Neural progenitor cell (in vitro differentiated cells): ENCODE measurements at regions not wholly inside any gene's neighbourhood (a gene's known extent, or its start where the extent isn't known, plus 50 kb on each side); places are given as distances from the start of the nearest gene placed in this dataset.

Experiments
- EZH2 ChIP-seq: fragments of 200-600 bp; sonication (generic); IDR thresholded peaks from 2 replicates; pipeline ENCODE4 v1.6.1; 2017; ENCODE audit warnings: antibody characterized with exemption, mild to moderate bottlenecking, moderate library complexity
- EZH2phosphoT487 ChIP-seq: fragments of 200-600 bp; sonication (generic); IDR thresholded peaks from 2 replicates; pipeline ENCODE4 v1.6.1; 2017; ENCODE audit warnings: antibody characterized with exemption
- TF ChIP-seq, protein P1 (sequence below): fragments of 200-600 bp; sonication (generic); IDR thresholded peaks from 2 replicates; pipeline ENCODE4 v1.5.1; 2017; ENCODE audit warnings: antibody characterized with exemption, mild to moderate bottlenecking

DNA sequence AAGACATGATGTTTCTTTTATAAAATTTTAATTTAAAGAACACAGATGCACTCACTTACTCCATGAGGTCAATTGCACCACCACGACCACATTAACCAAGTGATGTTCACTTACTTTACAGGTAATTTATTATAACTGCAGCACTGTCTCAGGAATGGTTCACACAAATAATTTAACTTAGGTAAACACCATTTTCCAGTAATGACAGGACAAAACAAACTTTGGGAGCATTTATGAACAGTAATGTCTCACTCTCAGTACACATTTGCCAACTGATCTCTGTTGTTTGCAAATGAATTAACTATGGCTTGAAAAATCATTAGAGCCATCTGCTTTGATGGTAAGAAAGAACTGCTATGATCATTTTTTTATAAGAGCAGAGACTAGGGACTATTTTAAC, 150.4 kb downstream of the ETV1 start:
- TF ChIP-seq, protein P1, sequence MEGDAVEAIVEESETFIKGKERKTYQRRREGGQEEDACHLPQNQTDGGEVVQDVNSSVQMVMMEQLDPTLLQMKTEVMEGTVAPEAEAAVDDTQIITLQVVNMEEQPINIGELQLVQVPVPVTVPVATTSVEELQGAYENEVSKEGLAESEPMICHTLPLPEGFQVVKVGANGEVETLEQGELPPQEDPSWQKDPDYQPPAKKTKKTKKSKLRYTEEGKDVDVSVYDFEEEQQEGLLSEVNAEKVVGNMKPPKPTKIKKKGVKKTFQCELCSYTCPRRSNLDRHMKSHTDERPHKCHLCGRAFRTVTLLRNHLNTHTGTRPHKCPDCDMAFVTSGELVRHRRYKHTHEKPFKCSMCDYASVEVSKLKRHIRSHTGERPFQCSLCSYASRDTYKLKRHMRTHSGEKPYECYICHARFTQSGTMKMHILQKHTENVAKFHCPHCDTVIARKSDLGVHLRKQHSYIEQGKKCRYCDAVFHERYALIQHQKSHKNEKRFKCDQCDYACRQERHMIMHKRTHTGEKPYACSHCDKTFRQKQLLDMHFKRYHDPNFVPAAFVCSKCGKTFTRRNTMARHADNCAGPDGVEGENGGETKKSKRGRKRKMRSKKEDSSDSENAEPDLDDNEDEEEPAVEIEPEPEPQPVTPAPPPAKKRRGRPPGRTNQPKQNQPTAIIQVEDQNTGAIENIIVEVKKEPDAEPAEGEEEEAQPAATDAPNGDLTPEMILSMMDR = no peak
- no peak for TF ChIP-seq EZH2phosphoT487
- TF ChIP-seq EZH2 = no peak
